ENCODE measurements at regions not wholly inside any gene's neighbourhood (a gene's known extent, or its start where the extent isn't known, plus 50 kb on each side); places are given as distances from the start of the nearest gene placed in this dataset.
"Not testable (repeated sequence)": the region's sequence is repeated elsewhere in the genome, so short reads cannot be mapped to it uniquely, and the experiment has no call there.

- TF ChIP-seq CTCF (IDR thresholded peaks at IDR 0.05; ENCODE audit: low read depth, low read length): no peak
- DNase-seq (ENCODE audit: extremely low read depth, low read depth): no peak
These were observed 92.4 kb downstream of the JRKL start for GRCh38 chr11:96482193-96482592.

- no peak for DNase-seq (ENCODE audit: extremely low read depth, low read depth)
- no peak for TF ChIP-seq CTCF (IDR thresholded peaks at IDR 0.05; ENCODE audit: low read depth, low read length)
These were observed 93.7 kb downstream of the JRKL start for GRCh38 chr11:96483374-96483955.

DNA sequence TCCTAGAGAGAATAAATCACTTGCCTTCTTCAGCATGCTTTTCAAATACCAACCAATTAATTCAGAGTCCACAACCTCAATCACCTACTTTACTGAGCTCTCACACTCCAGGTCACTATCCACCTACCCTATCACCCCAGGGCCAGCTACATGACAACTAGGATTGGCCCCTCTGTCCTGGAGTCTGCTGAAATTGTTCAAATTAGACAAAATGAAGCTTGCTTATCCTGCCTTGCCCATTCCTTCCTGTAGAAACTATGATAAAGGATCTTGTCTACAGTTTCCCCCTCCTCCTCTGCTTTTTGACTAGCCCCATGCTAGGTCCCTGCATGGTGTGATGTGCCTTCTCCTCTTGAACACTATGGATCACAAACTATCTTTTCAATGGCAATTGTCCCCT is 94.5 kb downstream of the JRKL start:
- DNase-seq (ENCODE audit: extremely low read depth, low read depth): no peak
- no peak for TF ChIP-seq CTCF (IDR thresholded peaks at IDR 0.05; ENCODE audit: low read depth, low read length)

- TF ChIP-seq CTCF (IDR thresholded peaks at IDR 0.05; ENCODE audit: low read depth, low read length): no peak
- no peak for DNase-seq (ENCODE audit: extremely low read depth, low read depth)
These were observed 97.2 kb downstream of the JRKL start for GRCh38 chr11:96486890-96487611.

DNA sequence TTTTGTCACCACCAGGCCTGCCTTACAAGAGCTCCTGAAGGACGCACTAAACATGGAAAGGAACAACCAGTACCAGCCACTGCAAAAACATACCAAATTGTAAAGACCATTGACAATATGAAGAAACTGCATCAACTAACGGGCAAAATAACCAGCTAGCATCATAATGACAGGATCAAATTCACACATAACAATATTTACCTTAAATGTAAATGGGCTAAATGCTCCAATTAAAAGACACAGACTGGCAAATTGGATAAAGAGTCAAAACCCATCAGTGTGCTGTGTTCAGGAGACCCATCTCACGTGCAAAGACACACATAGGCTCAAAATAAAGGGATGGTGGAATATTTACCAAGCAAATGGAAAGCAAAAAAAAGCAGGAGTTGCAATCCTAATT is 99.1 kb downstream of the JRKL start:
- DNase-seq (ENCODE audit: extremely low read depth, low read depth): not testable (repeated sequence)

DNA sequence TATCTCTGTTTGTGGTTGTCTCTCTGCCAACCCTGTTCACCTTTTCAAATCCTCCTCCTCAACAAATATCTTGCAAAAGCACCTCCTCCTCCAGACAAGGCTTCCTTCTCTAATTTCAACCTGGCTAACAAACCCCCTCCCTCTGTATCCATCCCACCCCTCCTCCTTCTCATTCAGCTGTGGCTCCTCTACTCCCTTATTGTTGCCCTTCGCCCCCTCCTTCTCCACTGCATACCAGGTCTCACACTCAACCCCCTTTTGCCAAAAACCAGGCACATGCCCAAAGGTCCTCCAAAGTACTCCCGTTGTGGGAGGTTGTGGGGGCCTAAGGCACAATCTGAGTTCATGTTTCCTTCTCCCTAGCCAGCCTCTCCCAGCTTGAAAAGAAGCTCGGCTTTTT is 110.6 kb downstream of the JRKL start:
- no peak for DNase-seq (ENCODE audit: extremely low read depth, low read depth)

GRCh38 chr11:96506041-96506440 is 116.2 kb downstream of the JRKL start:
- DNase-seq (ENCODE audit: extremely low read depth, low read depth): no peak
- TF ChIP-seq CTCF (IDR thresholded peaks at IDR 0.05; ENCODE audit: low read depth, low read length): no peak

More for the DNA sequence above, 110.6 kb downstream of the JRKL start:
- no peak for TF ChIP-seq CTCF (IDR thresholded peaks at IDR 0.05; ENCODE audit: low read depth, low read length)

- no peak for TF ChIP-seq CTCF (IDR thresholded peaks at IDR 0.05; ENCODE audit: low read depth, low read length)
- DNase-seq (ENCODE audit: extremely low read depth, low read depth): no peak
These were observed 117.1 kb downstream of the JRKL start for GRCh38 chr11:96506953-96507354.

Data from AG09319 (cell line).